BLaER1 treated with 17β-estradiol and CSF1 and Interleukin-3, amounts not matched to agents 10 nM and 100 nM (cell line): ENCODE measurements at regions not wholly inside any gene's neighbourhood (a gene's known extent, or its start where the extent isn't known, plus 50 kb on each side); places are given as distances from the start of the nearest gene placed in this dataset.

ENCODE experiments used
- H3K27ac ChIP-seq, 11 experiments: shearing (Covaris generic); formaldehyde crosslinking; 2 replicates each; pipeline ENCODE4 v1.8.1; 2022
- H3K27me3 ChIP-seq, 11 experiments: shearing (Covaris generic); formaldehyde crosslinking; 2 replicates each; pipeline ENCODE4 v1.8.1; 2022
- H3K36me3 ChIP-seq, 11 experiments: shearing (Covaris generic); formaldehyde crosslinking; 2 replicates each; pipeline ENCODE4 v1.8.1; 2022
- H3K4me1 ChIP-seq, 10 experiments: shearing (Covaris generic); formaldehyde crosslinking; 2 replicates each; pipeline ENCODE4 v1.8.1; 2022
- H3K4me2 ChIP-seq, 11 experiments: shearing (Covaris generic); formaldehyde crosslinking; 2 replicates each; pipeline ENCODE4 v1.8.1; 2022
- H3K4me3 ChIP-seq, 10 experiments: shearing (Covaris generic); formaldehyde crosslinking; 2 replicates each; pipeline ENCODE4 v1.8.1; 2022
- H3K9ac ChIP-seq, 11 experiments: shearing (Covaris generic); formaldehyde crosslinking; 2 replicates each; pipeline ENCODE4 v1.8.1; 2022
- H3K9me3 ChIP-seq, 11 experiments: shearing (Covaris generic); formaldehyde crosslinking; replicated peaks in 1 of 11; 2 replicates each; pipeline ENCODE4 v1.8.1; 2022
- H4K20me1 ChIP-seq, 11 experiments: shearing (Covaris generic); formaldehyde crosslinking; 2 replicates each; pipeline ENCODE4 v1.8.1; 2022
- Cebpa-rat ChIP-seq, 11 experiments: shearing (Covaris generic); IDR thresholded peaks; 2 replicates each; pipeline ENCODE4 v1.8.1; 2022

DNA sequence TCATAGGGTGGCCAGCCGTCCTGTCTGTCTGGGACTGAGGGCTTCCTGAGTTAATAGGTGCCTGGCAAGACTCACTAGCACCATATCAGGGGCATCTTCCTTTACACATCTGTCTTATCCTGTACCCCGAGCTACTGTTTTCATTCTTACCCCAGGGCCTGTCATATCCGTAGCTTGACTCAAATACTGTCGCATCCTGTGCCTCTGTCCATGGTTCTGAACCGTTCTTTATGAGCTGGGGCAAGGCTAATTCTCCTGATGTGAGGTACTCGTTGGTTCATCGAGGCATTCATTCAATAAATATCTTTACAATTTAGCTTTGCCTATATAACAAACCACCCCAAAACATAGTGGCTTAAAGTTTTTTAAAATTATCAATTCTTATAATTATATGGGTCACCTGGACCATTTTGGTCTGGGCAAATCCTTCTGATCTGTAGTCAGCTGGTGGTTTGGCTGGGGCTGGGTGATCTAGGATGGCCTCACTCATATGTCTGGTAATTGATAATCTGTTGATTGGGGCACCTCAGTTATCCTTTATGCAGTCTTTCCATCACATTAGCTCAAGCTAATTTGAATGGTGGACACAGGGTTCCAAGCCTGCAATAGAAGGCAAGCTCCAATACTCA is 121.2 kb downstream of the TLE3 start:
- H3K4me3 ChIP-seq = no peak overlapping the region
- TF ChIP-seq Cebpa-rat (IDR thresholded peaks at IDR 0.05) = no peak
- no peak overlapping the region for H3K9ac ChIP-seq
- H3K27me3 ChIP-seq = peaks cover 0 to 6% (median 0%) of the 10 kb centered on the region in 11 experiments; a peak in 2 of 22 replicates
- no peak overlapping the region for H3K27ac ChIP-seq
- no peak overlapping the region for H3K4me2 ChIP-seq
- peaks cover 0 to 28% (median 6%) of the 10 kb centered on the region in 11 experiments; a peak in 9 of 22 replicates for H4K20me1 ChIP-seq
- no peaks in the 10 kb centered on the region for H3K9me3 ChIP-seq
- H3K4me1 ChIP-seq = peaks cover 12 to 32% (median 29%) of the 10 kb centered on the region in 10 experiments
- H3K36me3 ChIP-seq = no peaks in the 10 kb centered on the region

DNA sequence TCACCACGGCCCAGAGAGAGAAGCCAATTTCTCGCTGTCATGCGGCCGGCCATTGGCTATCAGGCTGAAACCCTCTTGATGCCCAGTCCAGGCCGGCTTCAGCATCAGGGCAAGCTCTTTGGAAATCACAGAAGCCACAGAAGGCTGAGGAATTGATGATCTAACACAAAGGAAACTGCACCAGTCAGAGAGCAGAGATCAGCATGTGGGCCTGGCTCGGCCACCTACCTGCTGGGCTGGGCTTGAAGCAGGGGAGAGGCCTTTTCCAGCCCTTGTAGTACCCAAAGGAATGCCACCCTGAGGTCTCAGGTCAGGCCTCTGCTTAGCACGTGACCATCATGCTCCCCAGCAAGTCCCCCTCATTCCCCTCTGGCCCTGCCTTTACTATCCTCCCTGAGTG is 119.1 kb downstream of the TLE3 start:
- H3K4me2 ChIP-seq = peak overlapping the region in 8 of 11 experiments; percentile 72 to 92 (median 81); a peak in 17 of 22 replicates
- H3K9ac ChIP-seq = no peak overlapping the region
- H3K27me3 ChIP-seq = peaks cover 0 to 6% (median 0%) of the 10 kb centered on the region in 11 experiments; a peak in 2 of 22 replicates
- H4K20me1 ChIP-seq = peaks cover 0 to 34% (median 6%) of the 10 kb centered on the region in 11 experiments; a peak in 9 of 22 replicates
- peaks cover 12 to 42% (median 31%) of the 10 kb centered on the region in 10 experiments for H3K4me1 ChIP-seq
- H3K4me3 ChIP-seq = no peak overlapping the region
- TF ChIP-seq Cebpa-rat (IDR thresholded peaks at IDR 0.05) = no peak
- no peaks in the 10 kb centered on the region for H3K9me3 ChIP-seq
- H3K36me3 ChIP-seq = no peaks in the 10 kb centered on the region
- 0 out of 22 replicates have a peak overlapping the region, but pooled peaks of 1 of the 11 experiments have one; percentile 56 for H3K27ac ChIP-seq

DNA sequence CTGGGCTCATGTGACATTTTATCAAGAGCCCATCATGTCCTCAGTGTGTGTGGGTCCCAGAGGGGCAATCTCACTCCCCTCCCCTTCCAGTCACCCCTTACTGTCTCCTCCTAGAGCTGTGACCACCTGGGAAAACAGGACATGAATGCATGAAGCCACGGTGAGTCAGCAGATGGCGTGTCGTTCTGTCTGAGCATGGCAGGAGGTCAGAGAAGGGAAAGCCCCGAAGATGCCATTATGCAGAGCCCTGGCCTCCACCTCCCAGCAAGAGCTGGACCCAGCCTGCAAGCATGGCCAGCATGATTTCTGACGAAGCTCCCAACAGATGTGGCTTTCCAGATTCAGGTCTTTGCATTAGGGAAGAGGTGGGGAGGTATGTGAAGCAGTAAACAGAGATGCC is 118.5 kb downstream of the TLE3 start:
- Histone ChIP-seq H3K4me3 (peak overlapping the region in 2 of 10 experiments; percentile 26 to 32; a peak in 2 of 20 replicates), H3K4me2 (peak overlapping the region; percentile 28 to 92 (median 79))
- no peak for TF ChIP-seq Cebpa-rat (IDR thresholded peaks at IDR 0.05)

DNA sequence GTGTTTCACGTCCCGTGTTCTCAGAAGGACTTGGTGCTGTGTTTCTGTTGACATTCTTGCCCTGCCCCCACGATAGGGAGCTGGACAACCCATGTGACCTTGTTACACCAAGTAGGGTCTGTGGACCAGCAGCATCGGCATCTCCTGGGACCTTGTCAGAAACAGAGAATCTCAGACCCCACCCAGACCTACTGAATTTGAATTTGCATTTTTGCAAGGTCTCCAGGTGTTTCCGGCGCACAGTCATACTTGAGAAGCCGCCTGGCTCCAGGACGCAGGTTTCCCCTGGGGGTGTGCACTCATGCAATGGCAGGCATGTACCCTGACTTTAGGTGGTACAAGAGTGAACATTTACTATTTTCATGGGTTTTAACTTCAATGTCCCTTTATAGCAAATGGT is 117.9 kb downstream of the TLE3 start:
- H3K36me3 ChIP-seq = no peaks in the 10 kb centered on the region
- peak overlapping the region in 4 of 11 experiments; percentile 3 to 62 (median 48); a peak in 6 of 22 replicates for H3K27ac ChIP-seq
- no peak for TF ChIP-seq Cebpa-rat (IDR thresholded peaks at IDR 0.05)
- H4K20me1 ChIP-seq = peaks cover 0 to 31% (median 6%) of the 10 kb centered on the region in 11 experiments; a peak in 9 of 22 replicates
- H3K4me1 ChIP-seq = peaks cover 12 to 42% (median 31%) of the 10 kb centered on the region in 10 experiments
- H3K9ac ChIP-seq = peak overlapping the region in 1 of 11 experiments; percentile 36; a peak in 1 of 22 replicates
- peaks cover 0 to 4% (median 0%) of the 10 kb centered on the region in 11 experiments; a peak in 1 of 22 replicates for H3K27me3 ChIP-seq
- H3K9me3 ChIP-seq = no peaks in the 10 kb centered on the region
- H3K4me2 ChIP-seq = peak overlapping the region; percentile 28 to 92 (median 79); a peak in 21 of 22 replicates
- H3K4me3 ChIP-seq = peak overlapping the region in 2 of 10 experiments; percentile 26 to 32; a peak in 1 of 20 replicates

More for the DNA sequence above, 118.5 kb downstream of the TLE3 start:
- Histone ChIP-seq H3K27me3 (peaks cover 0 to 4% (median 0%) of the 10 kb centered on the region in 11 experiments; a peak in 1 of 22 replicates), H4K20me1 (peaks cover 0 to 34% (median 6%) of the 10 kb centered on the region in 11 experiments; a peak in 9 of 22 replicates), H3K9me3 (no peaks in the 10 kb centered on the region), H3K36me3 (no peaks in the 10 kb centered on the region), H3K27ac (peak overlapping the region in 4 of 11 experiments; percentile 3 to 62 (median 48); a peak in 7 of 22 replicates), H3K4me1 (peaks cover 12 to 42% (median 31%) of the 10 kb centered on the region in 10 experiments), H3K9ac (peak overlapping the region in 2 of 11 experiments; percentile 24 to 36; a peak in 1 of 22 replicates)

DNA sequence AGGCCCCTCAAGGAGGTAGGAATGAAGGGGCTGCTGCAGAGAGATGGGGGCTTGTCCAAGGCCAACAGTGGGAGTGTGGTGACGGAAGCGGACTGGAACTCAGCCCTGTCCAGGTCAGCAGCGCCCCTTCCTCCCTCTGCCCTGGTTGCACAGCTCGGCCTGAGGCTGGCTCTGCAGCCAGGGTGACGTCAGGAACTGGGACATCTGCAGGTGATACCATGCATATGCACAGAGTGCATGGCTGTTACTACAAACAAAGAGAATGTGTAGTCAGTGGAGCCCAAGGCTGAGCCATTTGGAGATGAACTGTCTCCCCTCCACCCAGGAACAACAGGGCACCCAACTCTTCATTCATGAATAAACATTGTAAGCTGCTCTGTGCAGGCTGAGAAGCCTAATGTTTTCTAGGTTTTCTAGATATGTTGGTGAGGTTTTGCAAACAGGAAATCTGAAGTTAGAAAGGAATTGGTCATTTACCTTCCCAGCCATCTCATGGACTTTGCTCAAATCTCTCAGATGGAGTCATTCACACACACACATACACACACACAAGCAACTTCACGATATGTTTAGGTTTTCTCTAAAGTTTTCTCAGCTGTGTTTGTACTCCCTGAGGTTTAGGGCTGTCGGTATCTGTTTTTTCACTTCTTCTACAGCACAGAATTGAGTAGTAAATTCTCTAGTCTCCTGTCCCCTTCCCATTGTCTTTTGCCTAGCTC is 117.2 kb downstream of the TLE3 start:
- Histone ChIP-seq H3K27ac (peak overlapping the region in 1 of 11 experiments; percentile 15; a peak in 2 of 22 replicates), H3K4me3 (no peak overlapping the region), H3K4me2 (peak overlapping the region in 10 of 11 experiments; percentile 28 to 92 (median 80); a peak in 18 of 22 replicates), H4K20me1 (peaks cover 0 to 24% (median 5%) of the 10 kb centered on the region in 11 experiments; a peak in 6 of 22 replicates), H3K27me3 (peaks cover 0 to 4% (median 0%) of the 10 kb centered on the region in 11 experiments; a peak in 1 of 22 replicates), H3K4me1 (peaks cover 12 to 42% (median 31%) of the 10 kb centered on the region in 10 experiments), H3K9ac (no peak overlapping the region), H3K9me3 (no peaks in the 10 kb centered on the region), H3K36me3 (no peaks in the 10 kb centered on the region)
- TF ChIP-seq Cebpa-rat (IDR thresholded peaks at IDR 0.05) = no peak

DNA sequence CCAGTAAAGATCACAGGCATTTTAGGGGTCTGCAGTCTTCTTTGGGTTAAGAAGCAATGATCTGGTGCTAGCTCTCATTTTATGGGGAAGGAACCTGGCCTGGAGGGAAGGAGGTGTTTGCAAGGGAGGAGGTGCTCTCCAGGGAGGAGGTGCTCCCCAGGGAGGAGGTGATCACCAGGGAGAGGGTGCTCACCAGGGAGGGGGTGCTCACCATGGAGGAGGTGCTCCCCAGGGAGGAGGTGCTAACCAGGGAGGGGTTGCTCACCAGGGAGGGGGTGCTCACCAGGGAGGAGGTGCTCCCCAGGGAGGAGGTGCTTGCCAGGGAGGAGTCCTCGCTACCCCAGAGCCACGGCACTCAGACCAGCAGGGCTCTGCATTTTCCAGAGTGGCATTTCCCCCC is 115.7 kb downstream of the TLE3 start:
- peaks cover 0 to 22% (median 0%) of the 10 kb centered on the region in 11 experiments; a peak in 7 of 22 replicates for H4K20me1 ChIP-seq

DNA sequence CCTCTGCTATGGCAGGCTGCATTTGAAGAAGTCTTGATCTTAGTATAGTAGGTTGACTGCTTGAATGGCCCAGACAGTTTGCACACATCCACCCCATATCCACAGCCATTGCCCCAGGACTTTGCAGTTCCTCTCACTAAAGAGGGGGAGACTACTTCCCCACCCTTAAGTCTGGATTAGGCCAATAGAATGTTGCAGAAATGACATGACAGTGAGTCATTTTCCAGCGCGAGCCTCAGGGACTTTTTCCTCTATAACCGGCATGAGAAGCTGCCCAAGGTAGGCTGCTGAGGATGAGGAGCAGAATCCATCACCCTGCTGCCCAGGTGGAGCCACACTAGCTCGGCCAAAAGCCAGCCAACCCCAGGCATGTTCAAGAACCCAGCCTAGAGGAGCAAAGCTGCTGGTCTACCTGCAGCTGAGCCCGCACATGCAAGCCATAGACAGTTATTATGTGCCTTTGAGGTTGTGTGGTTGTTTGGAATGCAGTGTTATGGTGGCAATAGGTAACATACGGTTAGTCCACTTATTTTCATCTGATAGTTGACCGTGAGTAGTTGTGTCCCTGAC is 113.9 kb downstream of the TLE3 start:
- peaks cover 0 to 22% (median 0%) of the 10 kb centered on the region in 11 experiments; a peak in 8 of 22 replicates for H4K20me1 ChIP-seq
- H3K9me3 ChIP-seq = no peaks in the 10 kb centered on the region
- H3K27ac ChIP-seq = no peak overlapping the region
- no peak overlapping the region for H3K4me2 ChIP-seq
- H3K27me3 ChIP-seq = peaks cover 0 to 4% (median 0%) of the 10 kb centered on the region in 11 experiments; a peak in 1 of 22 replicates
- H3K4me1 ChIP-seq = peaks cover 12 to 37% (median 27%) of the 10 kb centered on the region in 10 experiments
- no peak overlapping the region for H3K9ac ChIP-seq
- H3K4me3 ChIP-seq = no peak overlapping the region
- TF ChIP-seq Cebpa-rat (IDR thresholded peaks at IDR 0.05) = no peak
- no peaks in the 10 kb centered on the region for H3K36me3 ChIP-seq

More for the DNA sequence above, 115.7 kb downstream of the TLE3 start:
- H3K4me1 ChIP-seq = peaks cover 12 to 42% (median 31%) of the 10 kb centered on the region in 10 experiments
- H3K4me3 ChIP-seq = no peak overlapping the region
- H3K9ac ChIP-seq = no peak overlapping the region
- TF ChIP-seq Cebpa-rat (IDR thresholded peaks at IDR 0.05) = no peak
- no peak overlapping the region for H3K27ac ChIP-seq
- H3K27me3 ChIP-seq = peaks cover 0 to 4% (median 0%) of the 10 kb centered on the region in 11 experiments; a peak in 1 of 22 replicates
- H3K36me3 ChIP-seq = no peaks in the 10 kb centered on the region
- peak overlapping the region in 5 of 11 experiments; percentile 15 to 92 (median 72); a peak in 8 of 22 replicates for H3K4me2 ChIP-seq
- no peaks in the 10 kb centered on the region for H3K9me3 ChIP-seq
